ENCODE measurements at regions not wholly inside any gene's neighbourhood (a gene's known extent, or its start where the extent isn't known, plus 50 kb on each side); places are given as distances from the start of the nearest gene placed in this dataset.
"Not testable (repeated sequence)": the region's sequence is repeated elsewhere in the genome, so short reads cannot be mapped to it uniquely, and the experiment has no call there.

GRCh38 chr1:30569384-30569783, 154.0 kb downstream of the MATN1 start:
- no peak for DNase-seq (ENCODE audit: low spot score)

- DNase-seq (ENCODE audit: low spot score): no peak
These were observed 160.8 kb downstream of the MATN1 start for GRCh38 chr1:30562559-30562958.

- no peak for DNase-seq (ENCODE audit: low spot score)
These were observed 171.8 kb downstream of the MATN1 start for GRCh38 chr1:30551603-30552002.

GRCh38 chr1:30550365-30551220, 172.8 kb downstream of the MATN1 start:
- DNase-seq (ENCODE audit: low spot score): no peak

GRCh38 chr1:30549872-30550271, 173.5 kb downstream of the MATN1 start:
- DNase-seq (ENCODE audit: low spot score): not testable (repeated sequence)

GRCh38 chr1:30548294-30548693, 175.1 kb downstream of the MATN1 start:
- no peak for DNase-seq (ENCODE audit: low spot score)

GRCh38 chr1:30547326-30547725, 176.1 kb downstream of the MATN1 start:
- not testable (repeated sequence) for DNase-seq (ENCODE audit: low spot score)

- DNase-seq (ENCODE audit: low spot score): no peak
These were observed 178.0 kb downstream of the MATN1 start for GRCh38 chr1:30545365-30545764.

GRCh38 chr1:30541721-30542485, 181.5 kb downstream of the MATN1 start:
- DNase-seq (ENCODE audit: low spot score): no peak

- DNase-seq (ENCODE audit: low spot score): no peak
These were observed 182.7 kb downstream of the MATN1 start for GRCh38 chr1:30540611-30541192.

GRCh38 chr1:30539884-30540283, 183.5 kb downstream of the MATN1 start:
- DNase-seq (ENCODE audit: low spot score): no peak

- no peak for DNase-seq (ENCODE audit: low spot score)
These were observed 184.2 kb downstream of the MATN1 start for GRCh38 chr1:30538993-30539867.

- no peak for DNase-seq (ENCODE audit: low spot score)
These were observed 185.0 kb downstream of the MATN1 start for GRCh38 chr1:30538226-30538992.

GRCh38 chr1:30537279-30537678, 186.1 kb downstream of the MATN1 start:
- DNase-seq (ENCODE audit: low spot score): no peak

GRCh38 chr1:30536530-30536929, 186.9 kb downstream of the MATN1 start:
- DNase-seq (ENCODE audit: low spot score): no peak

- DNase-seq (ENCODE audit: low spot score): no peak
These were observed 187.6 kb downstream of the MATN1 start for GRCh38 chr1:30535595-30536325.

GRCh38 chr1:30534551-30534940, 188.8 kb downstream of the MATN1 start:
- no peak for DNase-seq (ENCODE audit: low spot score)

GRCh38 chr1:30533796-30534550, 189.4 kb downstream of the MATN1 start:
- DNase-seq (ENCODE audit: low spot score): no peak

GRCh38 chr1:30533141-30533540, 190.2 kb downstream of the MATN1 start:
- DNase-seq (ENCODE audit: low spot score): no peak

Measured in umbilical cord (tissue), 1 donor.